ENCODE measurements at regions not wholly inside any gene's neighbourhood (a gene's known extent, or its start where the extent isn't known, plus 50 kb on each side); places are given as distances from the start of the nearest gene placed in this dataset. TPM values are rescaled to one million over a fixed set of nuclear protein-coding genes. Genes with fewer than 3 reads are reported as not detected.

Small RNA genes in the stretch of these regions (small RNA-seq; reads per million reads assigned to genes)
- gene AC021006.3 (ENCODE audit: low read depth) = not detected
- gene AC109810.1 (ENCODE audit: low read depth) = not detected

All from mesenchymal stem cell (in vitro differentiated cells and primary cell).